ENCODE measurements at regions not wholly inside any gene's neighbourhood (a gene's known extent, or its start where the extent isn't known, plus 50 kb on each side); places are given as distances from the start of the nearest gene placed in this dataset.

- Histone ChIP-seq H3K9me3 (no peaks in the 10 kb centered on the region), H3K4me1 (peaks cover 14 to 28% (median 26%) of the 10 kb centered on the region in 4 donors), H3K27ac (replicated peaks in 1 of 4) (peak overlapping the region in 3 of 4 donors; percentile 69 to 75 (median 72)), H3K27me3 (no peaks in the 10 kb centered on the region), H3K4me3 (no peak overlapping the region), H3K36me3 (no peaks in the 10 kb centered on the region)
- WGBS, result 77% methylated on average over 8 of the region's 8 CpGs
- TF ChIP-seq, protein P1, sequence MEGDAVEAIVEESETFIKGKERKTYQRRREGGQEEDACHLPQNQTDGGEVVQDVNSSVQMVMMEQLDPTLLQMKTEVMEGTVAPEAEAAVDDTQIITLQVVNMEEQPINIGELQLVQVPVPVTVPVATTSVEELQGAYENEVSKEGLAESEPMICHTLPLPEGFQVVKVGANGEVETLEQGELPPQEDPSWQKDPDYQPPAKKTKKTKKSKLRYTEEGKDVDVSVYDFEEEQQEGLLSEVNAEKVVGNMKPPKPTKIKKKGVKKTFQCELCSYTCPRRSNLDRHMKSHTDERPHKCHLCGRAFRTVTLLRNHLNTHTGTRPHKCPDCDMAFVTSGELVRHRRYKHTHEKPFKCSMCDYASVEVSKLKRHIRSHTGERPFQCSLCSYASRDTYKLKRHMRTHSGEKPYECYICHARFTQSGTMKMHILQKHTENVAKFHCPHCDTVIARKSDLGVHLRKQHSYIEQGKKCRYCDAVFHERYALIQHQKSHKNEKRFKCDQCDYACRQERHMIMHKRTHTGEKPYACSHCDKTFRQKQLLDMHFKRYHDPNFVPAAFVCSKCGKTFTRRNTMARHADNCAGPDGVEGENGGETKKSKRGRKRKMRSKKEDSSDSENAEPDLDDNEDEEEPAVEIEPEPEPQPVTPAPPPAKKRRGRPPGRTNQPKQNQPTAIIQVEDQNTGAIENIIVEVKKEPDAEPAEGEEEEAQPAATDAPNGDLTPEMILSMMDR (IDR thresholded peaks at IDR 0.05), result no peak
- intact Hi-C loops (cut with DNase I), result loop anchor here (5.0 to 10.0 kb wide), 4 partner anchors 214 to 514 kb away; partner anchors contain the start of gene HGF
- no peak for DNase-seq (ENCODE audit: extremely low spot score)
Observed at GRCh38 chr7:81500631-81501030, 269.2 kb downstream of the HGF start.

GRCh38 chr7:81499262-81500116, 270.4 kb downstream of the HGF start:
- intact Hi-C loops (cut with DNase I), result loop anchor here (5.0 to 10.0 kb wide), 4 partner anchors 215 to 515 kb away; partner anchors contain the start of gene HGF
- TF ChIP-seq, protein P1 (IDR thresholded peaks at IDR 0.05), result peak; percentile 66 to 75 (median 73)
- TF ChIP-seq EP300 (IDR thresholded peaks at IDR 0.05) (no peak), POLR2A (IDR thresholded peaks at IDR 0.05; ENCODE audit: low read depth) (no peak), POLR2AphosphoS5 (IDR thresholded peaks at IDR 0.05) (peak in 1 of 2 donors; percentile 50)
- no peaks in the 10 kb centered on the region for H3K9me3 ChIP-seq
- no peaks in the 10 kb centered on the region for H3K36me3 ChIP-seq
- WGBS, result 61% methylated on average over 4 of the region's 4 CpGs
- no peak overlapping the region for H3K4me3 ChIP-seq
- DNase-seq (ENCODE audit: extremely low spot score), result no peak
- peak overlapping the region; percentile 64 to 75 (median 70) for H3K27ac ChIP-seq (replicated peaks in 1 of 4)
- no peaks in the 10 kb centered on the region for H3K27me3 ChIP-seq
- H3K4me1 ChIP-seq, result peaks cover 14 to 28% (median 26%) of the 10 kb centered on the region in 4 donors

DNA sequence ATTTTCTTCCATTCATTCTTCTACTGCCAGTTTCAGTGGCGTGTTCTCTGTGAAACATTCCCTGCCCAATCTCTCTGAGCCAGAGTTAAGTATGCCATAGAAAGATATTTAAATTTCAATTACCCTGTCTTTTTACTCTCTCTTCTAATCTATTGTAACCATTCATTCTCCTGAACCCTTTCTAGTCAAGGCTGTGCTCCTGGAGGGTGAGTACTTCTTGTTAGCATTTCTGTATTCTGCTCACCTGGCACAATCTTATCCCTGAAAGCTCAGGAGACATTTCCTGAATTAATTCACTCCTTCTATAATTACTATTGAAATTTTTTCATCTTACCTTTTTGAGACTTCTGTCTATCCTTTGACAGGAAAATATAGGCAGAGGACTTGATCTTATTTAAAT, 271.7 kb downstream of the HGF start:
- 92% methylated on average over 1 of the region's 1 CpG for WGBS
- no peak for DNase-seq (ENCODE audit: extremely low spot score)
- intact Hi-C loops (cut with DNase I), result no loop called here
- H3K4me1 ChIP-seq, result peaks cover 14 to 28% (median 26%) of the 10 kb centered on the region in 4 donors
- H3K4me3 ChIP-seq, result no peak overlapping the region
- TF ChIP-seq, protein P1 (IDR thresholded peaks at IDR 0.05), result no peak
- TF ChIP-seq POLR2AphosphoS5 (IDR thresholded peaks at IDR 0.05) (no peak), EP300 (IDR thresholded peaks at IDR 0.05) (no peak)
- H3K36me3 ChIP-seq, result no peaks in the 10 kb centered on the region
- H3K9me3 ChIP-seq, result no peaks in the 10 kb centered on the region
- H3K27me3 ChIP-seq, result no peaks in the 10 kb centered on the region
- H3K27ac ChIP-seq (replicated peaks in 1 of 4), result no peak overlapping the region

DNA sequence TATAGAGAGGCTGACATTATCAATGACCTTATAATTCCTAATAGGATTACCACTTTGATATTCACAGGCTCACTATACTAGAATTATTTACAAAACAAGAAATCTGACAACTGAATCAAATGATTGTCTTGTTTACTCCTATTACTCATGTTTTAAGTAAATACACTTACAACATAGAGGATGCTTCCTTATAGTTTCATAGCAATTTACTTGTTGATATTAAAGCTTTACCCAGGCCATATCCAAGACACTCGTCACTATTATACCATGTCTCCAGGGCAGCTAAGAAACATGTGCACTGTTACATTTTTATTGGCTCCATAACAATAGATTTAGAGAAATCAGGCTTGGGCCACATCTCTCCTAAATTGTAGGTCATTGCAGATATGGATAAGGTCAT, 276.9 kb downstream of the HGF start:
- 95% methylated on average over 1 of the region's 1 CpG for WGBS
- Histone ChIP-seq H3K27ac (replicated peaks in 1 of 4) (no peak overlapping the region), H3K36me3 (no peaks in the 10 kb centered on the region), H3K4me3 (no peak overlapping the region), H3K4me1 (no peaks in the 10 kb centered on the region), H3K9me3 (no peaks in the 10 kb centered on the region), H3K27me3 (no peaks in the 10 kb centered on the region)
- DNase-seq (ENCODE audit: extremely low spot score), result no peak
- intact Hi-C loops (cut with DNase I), result no loop called here
- TF ChIP-seq EP300 (IDR thresholded peaks at IDR 0.05) (no peak), POLR2A (IDR thresholded peaks at IDR 0.05; ENCODE audit: low read depth) (no peak), POLR2AphosphoS5 (IDR thresholded peaks at IDR 0.05) (no peak)
- TF ChIP-seq, protein P1 (IDR thresholded peaks at IDR 0.05), result no peak

Data from esophagus muscularis mucosa (tissue), 4 donors.